WTC11 (cell line): ENCODE measurements at regions not wholly inside any gene's neighbourhood (a gene's known extent, or its start where the extent isn't known, plus 50 kb on each side); places are given as distances from the start of the nearest gene placed in this dataset.

ENCODE experiments used
- ARID4B ChIP-seq: sonication (generic); formaldehyde crosslinking; IDR thresholded peaks from 2 replicates; pipeline ENCODE4 v1.8.0; 2023; ENCODE audit warnings: missing genetic modification reagents, mild to moderate bottlenecking, borderline replicate concordance
- CREB1 ChIP-seq: sonication (generic); formaldehyde crosslinking; IDR thresholded peaks from 2 replicates; pipeline ENCODE4 v1.8.0; 2023; ENCODE audit warnings: mild to moderate bottlenecking, missing genetic modification reagents
- JUN ChIP-seq: sonication (generic); formaldehyde crosslinking; IDR thresholded peaks from 2 replicates; pipeline ENCODE4 v1.8.0; 2023; ENCODE audit warnings: mild to moderate bottlenecking, missing genetic modification reagents
- PREB ChIP-seq: sonication (generic); formaldehyde crosslinking; IDR thresholded peaks from 2 replicates; pipeline ENCODE4 v1.8.1; 2022; ENCODE audit warnings: mild to moderate bottlenecking, missing genetic modification reagents, moderate library complexity, borderline replicate concordance
- ZBTB21 ChIP-seq: sonication (generic); formaldehyde crosslinking; IDR thresholded peaks from 2 replicates; pipeline ENCODE4 v1.8.1; 2023; ENCODE audit warnings: mild to moderate bottlenecking, missing genetic modification reagents, borderline replicate concordance
- TF ChIP-seq, protein P1 (sequence below): fragments of 200-600 bp; IDR thresholded peaks from 2 replicates; pipeline ENCODE4 v1.8.0; 2022; ENCODE audit warnings: antibody characterized with exemption

DNA sequence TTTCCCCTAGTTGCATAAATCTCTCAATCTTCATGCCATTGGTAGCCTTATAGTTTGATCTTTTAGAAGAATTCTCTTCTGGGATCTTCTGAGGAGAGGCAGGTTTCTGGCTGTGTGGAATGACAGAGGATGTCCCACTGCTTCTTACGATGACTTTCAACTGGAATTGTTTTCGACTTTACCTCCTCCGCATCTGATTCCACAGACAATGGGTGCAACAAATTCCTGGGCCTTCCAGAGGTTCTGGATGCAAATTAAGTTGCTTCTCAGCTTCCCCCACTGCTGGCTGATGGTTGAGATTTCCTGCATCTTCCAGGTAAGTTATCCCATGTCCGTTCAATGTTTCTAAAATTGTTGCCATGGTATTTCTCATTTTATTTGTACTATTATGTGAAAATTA lies 142.3 kb upstream of the TSC22D1 start:
- TF ChIP-seq, protein P1, sequence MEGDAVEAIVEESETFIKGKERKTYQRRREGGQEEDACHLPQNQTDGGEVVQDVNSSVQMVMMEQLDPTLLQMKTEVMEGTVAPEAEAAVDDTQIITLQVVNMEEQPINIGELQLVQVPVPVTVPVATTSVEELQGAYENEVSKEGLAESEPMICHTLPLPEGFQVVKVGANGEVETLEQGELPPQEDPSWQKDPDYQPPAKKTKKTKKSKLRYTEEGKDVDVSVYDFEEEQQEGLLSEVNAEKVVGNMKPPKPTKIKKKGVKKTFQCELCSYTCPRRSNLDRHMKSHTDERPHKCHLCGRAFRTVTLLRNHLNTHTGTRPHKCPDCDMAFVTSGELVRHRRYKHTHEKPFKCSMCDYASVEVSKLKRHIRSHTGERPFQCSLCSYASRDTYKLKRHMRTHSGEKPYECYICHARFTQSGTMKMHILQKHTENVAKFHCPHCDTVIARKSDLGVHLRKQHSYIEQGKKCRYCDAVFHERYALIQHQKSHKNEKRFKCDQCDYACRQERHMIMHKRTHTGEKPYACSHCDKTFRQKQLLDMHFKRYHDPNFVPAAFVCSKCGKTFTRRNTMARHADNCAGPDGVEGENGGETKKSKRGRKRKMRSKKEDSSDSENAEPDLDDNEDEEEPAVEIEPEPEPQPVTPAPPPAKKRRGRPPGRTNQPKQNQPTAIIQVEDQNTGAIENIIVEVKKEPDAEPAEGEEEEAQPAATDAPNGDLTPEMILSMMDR, result no peak
- TF ChIP-seq PREB (CRISPR knock-in tag) (no peak), CREB1 (CRISPR knock-in tag) (no peak), ZBTB21 (CRISPR knock-in tag) (no peak), JUN (CRISPR knock-in tag) (no peak), ARID4B (CRISPR knock-in tag) (no peak)
